IMR-90 (cell line): ENCODE measurements at regions not wholly inside any gene's neighbourhood (a gene's known extent, or its start where the extent isn't known, plus 50 kb on each side); places are given as distances from the start of the nearest gene placed in this dataset.

Experiments
- ATAC-seq: fragments of 200-7000 bp; cut with Tn5 transposase; 2 replicates; pipeline ENCODE4 v1.9.1; 2020; ENCODE audit warnings: low read depth, mild to moderate bottlenecking, moderate library complexity
- BruUV-seq: library from RNA; stranded (reverse); fragments of 400-500 nt; replicated peaks from 2 replicates; lab custom pipeline; 2021; lab: Mats Ljungman, UMichigan
- CTCF ChIA-PET: fragments of 300-600 bp; formaldehyde crosslinking; extraction: SDS; loops from one replicate; lab custom pipeline; 2021; ENCODE audit warnings: antibody characterized with exemption; lab: Yijun Ruan, JAX
- POLR2A ChIA-PET: fragments of 300-600 bp; sonication (Branson Sonifier 250); formaldehyde crosslinking; loops from one replicate; lab custom pipeline; 2022; ENCODE audit warnings: antibody characterized with exemption; ENCODE audit not compliant: unreplicated experiment; lab: Charles Lee
- DNase-seq: peaks from one replicate; pipeline ENCODE4 v3.0.0; 2013
- H2AFZ ChIP-seq: replicated peaks from 2 replicates; pipeline ENCODE3; 2013; ENCODE audit warnings: low read length, mild to moderate bottlenecking; ENCODE audit not compliant: poor library complexity
- H2AK5ac ChIP-seq: 2 replicates; pipeline ENCODE4 v1.6.1; 2013; ENCODE audit warnings: low read depth, low read length, inconsistent platforms
- H2AK9ac ChIP-seq: replicated peaks from 2 replicates; pipeline ENCODE3; 2013; ENCODE audit warnings: mild to moderate bottlenecking, low read depth, low read length, moderate library complexity; ENCODE audit not compliant: poor library complexity
- H2BK120ac ChIP-seq: 2 replicates; pipeline ENCODE4 v1.6.1; 2013; ENCODE audit warnings: low read depth, low read length, inconsistent platforms
- H2BK15ac ChIP-seq: 3 replicates; pipeline ENCODE4 v1.6.1; 2013; ENCODE audit warnings: low read depth, low read length, inconsistent platforms
- H2BK20ac ChIP-seq: 2 replicates; pipeline ENCODE4 v1.6.1; 2013; ENCODE audit warnings: low read depth, mild to moderate bottlenecking, inconsistent platforms, low read length, moderate library complexity
- H2BK5ac ChIP-seq: 2 replicates; pipeline ENCODE4 v1.6.1; 2013; ENCODE audit warnings: mild to moderate bottlenecking, low read depth, low read length, inconsistent platforms; ENCODE audit not compliant: poor library complexity, severe bottlenecking
- H3K14ac ChIP-seq: replicated peaks from 2 replicates; pipeline ENCODE4 v1.6.1; 2013; ENCODE audit warnings: low read depth, low read length, inconsistent platforms
- H3K18ac ChIP-seq: 2 replicates; pipeline ENCODE4 v1.6.1; 2013; ENCODE audit warnings: low read depth, low read length, control low read depth
- H3K23ac ChIP-seq: 2 replicates; pipeline ENCODE4 v1.6.1; 2013; ENCODE audit warnings: low read depth, low read length, inconsistent platforms
- H3K27ac ChIP-seq: 2 replicates; pipeline ENCODE4 v1.5.1; 2013; ENCODE audit warnings: mild to moderate bottlenecking, control low read depth, low read length; ENCODE audit not compliant: insufficient read depth
- H3K27me3 ChIP-seq: 2 replicates; pipeline ENCODE4 v1.6.1; 2013; ENCODE audit warnings: low read length; ENCODE audit not compliant: control insufficient read depth, insufficient read depth
- H3K36me3 ChIP-seq: 2 replicates; pipeline ENCODE4 v1.6.1; 2013; ENCODE audit warnings: low read length, mixed read lengths; ENCODE audit not compliant: control insufficient read depth, insufficient read depth
- H3K4ac ChIP-seq: 2 replicates; pipeline ENCODE4 v1.6.1; 2013; ENCODE audit warnings: low read depth, low read length, inconsistent platforms
- H3K4me1 ChIP-seq: 2 replicates; pipeline ENCODE4 v1.6.1; 2013; ENCODE audit warnings: low read length, mixed read lengths; ENCODE audit not compliant: control insufficient read depth, insufficient read depth
- H3K4me2 ChIP-seq: 2 replicates; pipeline ENCODE4 v1.6.1; 2013; ENCODE audit warnings: low read depth, mild to moderate bottlenecking, control low read depth, low read length, moderate library complexity
- H3K4me3 ChIP-seq: 2 replicates; pipeline ENCODE4 v1.5.1; 2013; ENCODE audit warnings: low read depth, mild to moderate bottlenecking, control low read depth, low read length, moderate library complexity; ENCODE audit not compliant: insufficient read depth
- H3K56ac ChIP-seq: 2 replicates; pipeline ENCODE4 v1.6.1; 2013; ENCODE audit warnings: low read length, inconsistent platforms; ENCODE audit not compliant: insufficient read depth; ENCODE audit errors: extremely low read depth
- H3K79me1 ChIP-seq, 2 experiments: 2 replicates each; pipeline ENCODE4 v1.6.1; 2013; ENCODE audit warnings: low read length in 2 of 2, inconsistent platforms in 1 of 2, low read depth in 1 of 2
- H3K9ac ChIP-seq: 2 replicates; pipeline ENCODE4 v1.6.1; 2013; ENCODE audit warnings: low read depth, low read length, control low read depth
- H3K9me1 ChIP-seq: 2 replicates; pipeline ENCODE4 v1.6.1; 2013; ENCODE audit warnings: low read length, inconsistent platforms; ENCODE audit not compliant: insufficient read depth
- H3K9me3 ChIP-seq: 2 replicates; pipeline ENCODE4 v1.6.1; 2013; ENCODE audit warnings: low read length; ENCODE audit not compliant: control insufficient read depth, insufficient read depth
- H4K20me1 ChIP-seq: 2 replicates; pipeline ENCODE4 v1.6.1; 2013; ENCODE audit warnings: low read length, inconsistent platforms; ENCODE audit not compliant: insufficient read depth
- H4K5ac ChIP-seq: 2 replicates; pipeline ENCODE4 v1.6.1; 2013; ENCODE audit warnings: mild to moderate bottlenecking, low read depth, low read length, control low read depth
- H4K8ac ChIP-seq, 2 experiments: 2 replicates each; pipeline ENCODE4 v1.6.1; 2013; ENCODE audit warnings: low read depth in 2 of 2, low read length in 2 of 2, control low read depth in 1 of 2, inconsistent platforms in 1 of 2
- H4K91ac ChIP-seq: 2 replicates; pipeline ENCODE4 v1.6.1; 2013; ENCODE audit warnings: low read depth, low read length, inconsistent platforms; ENCODE audit not compliant: insufficient read depth
- BHLHE40 ChIP-seq: fragments of 150-350 bp; IDR thresholded peaks from 2 replicates; pipeline ENCODE4 v1.6.1; 2016; ENCODE audit warnings: mild to moderate bottlenecking, low read depth, low read length
- CEBPB ChIP-seq: IDR thresholded peaks from 2 replicates; pipeline ENCODE4 v1.6.1; 2012; ENCODE audit warnings: low read depth, low read length, improper control_type of control experiment
- CHD1 ChIP-seq: IDR thresholded peaks from 2 replicates; pipeline ENCODE4 v1.6.1; 2012; ENCODE audit warnings: low read depth, low read length, improper control_type of control experiment
- MAFK ChIP-seq: IDR thresholded peaks from 2 replicates; pipeline ENCODE4 v1.6.1; 2012; ENCODE audit warnings: low read depth, low read length, improper control_type of control experiment
- MAZ ChIP-seq: IDR thresholded peaks from 2 replicates; pipeline ENCODE4 v1.6.1; 2012; ENCODE audit warnings: low read depth, mild to moderate bottlenecking, low read length, improper control_type of control experiment, moderate library complexity, borderline replicate concordance
- MXI1 ChIP-seq: IDR thresholded peaks from 2 replicates; pipeline ENCODE4 v1.6.1; 2012; ENCODE audit warnings: low read depth, mild to moderate bottlenecking, low read length, moderate library complexity, borderline replicate concordance
- NFE2L2 ChIP-seq: fragments of 150-350 bp; IDR thresholded peaks from 2 replicates; pipeline ENCODE4 v1.6.1; 2016; ENCODE audit warnings: low read depth, mild to moderate bottlenecking, low read length
- POLR2A ChIP-seq: IDR thresholded peaks from 2 replicates; pipeline ENCODE4 v1.6.1; 2012; ENCODE audit warnings: mild to moderate bottlenecking, low read depth, low read length
- RAD21 ChIP-seq: IDR thresholded peaks from 2 replicates; pipeline ENCODE4 v1.6.1; 2012; ENCODE audit warnings: low read length, improper control_type of control experiment
- RCOR1 ChIP-seq: IDR thresholded peaks from 2 replicates; pipeline ENCODE4 v1.6.1; 2012; ENCODE audit warnings: mild to moderate bottlenecking, low read length, improper control_type of control experiment; ENCODE audit not compliant: insufficient replicate concordance
- RFX5 ChIP-seq: IDR thresholded peaks from 2 replicates; pipeline ENCODE4 v1.8.0; 2012; ENCODE audit warnings: low read depth, mild to moderate bottlenecking, low read length, moderate library complexity
- SMC3 ChIP-seq: fragments of 150-350 bp; IDR thresholded peaks from 2 replicates; pipeline ENCODE4 v1.6.1; 2016; ENCODE audit warnings: low read depth, mild to moderate bottlenecking, antibody characterized with exemption, low read length, moderate library complexity
- USF2 ChIP-seq: fragments of 150-350 bp; IDR thresholded peaks from 2 replicates; pipeline ENCODE4 v1.6.1; 2017; ENCODE audit warnings: mild to moderate bottlenecking, antibody characterized with exemption, low read length, low read depth
- WGBS, 2 experiments: methylation state at CpG; one replicate each; pipeline versions ENCODE4 v1.1.5 to v1.1.7; 2013; ENCODE audit warnings: missing lambda C conversion rate in 2 of 2; ENCODE audit not compliant: insufficient read length in 1 of 2; ENCODE audit errors: extremely low coverage in 2 of 2; 5-methylcytosine and 5-hydroxymethylcytosine counted together
- dilution Hi-C: fragments of 300-500 bp; cut with HindIII; formaldehyde crosslinking; loops from one replicate; pipeline ENCODE4 v1.14.3; 2018; ENCODE audit warnings: low sequenced_read_pairs; ENCODE audit not compliant: unreplicated experiment
- in situ Hi-C: fragments of 300-500 bp; cut with MboI; formaldehyde crosslinking; loops from 3 replicates; pipeline ENCODE4 v1.14.3; 2019; ENCODE audit warnings: low sequenced_read_pairs, inconsistent platforms, mixed read lengths
- intact Hi-C: fragments of 100-400 bp; cut with micrococcal nuclease; formaldehyde crosslinking; loops from 2 replicates; pipeline ENCODE4 v1.10.0; 2022
- TF ChIP-seq, protein P1 (sequence below): fragments of 150-350 bp; IDR thresholded peaks from 2 replicates; pipeline ENCODE4 v1.6.1; 2016; ENCODE audit warnings: low read depth, mild to moderate bottlenecking, low read length, moderate library complexity, borderline replicate concordance
- TF ChIP-seq, protein P2 (sequence below): conservative IDR thresholded peaks from 2 replicates; pipeline ENCODE4 v1.5.1; 2012; ENCODE audit warnings: mild to moderate bottlenecking, low read depth, low read length, improper control_type of control experiment

DNA sequence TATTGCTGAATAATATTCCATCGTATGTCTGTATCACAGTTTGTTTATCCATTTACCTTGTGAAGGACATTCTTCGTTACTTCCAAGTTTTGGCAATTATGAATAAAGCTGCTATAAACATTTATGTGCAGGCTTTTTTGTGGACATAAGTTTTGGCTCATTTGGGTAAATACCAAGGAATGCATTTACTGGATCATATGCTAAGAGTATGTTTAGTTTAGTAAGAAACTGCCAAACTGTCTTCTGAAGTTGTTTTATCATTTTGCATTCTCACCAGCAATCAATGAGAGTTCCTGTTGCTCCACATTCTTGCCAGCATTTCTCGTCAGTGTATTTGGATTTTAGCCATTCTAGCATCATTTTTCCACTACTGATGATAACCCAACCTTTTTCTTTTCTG is 232.7 kb upstream of the NR3C2 start:
- ATAC-seq: no peak
- H3K9ac ChIP-seq: no peak overlapping the region
- no peak overlapping the region for H2BK5ac ChIP-seq
- no peak overlapping the region for H2BK120ac ChIP-seq
- no peak overlapping the region for H2AK5ac ChIP-seq
- no TSS peak for BruUV-seq
- H3K4me2 ChIP-seq: no peak overlapping the region
- H3K27me3 ChIP-seq: no peaks in the 10 kb centered on the region
- in situ Hi-C loops: no loop called here
- dilution Hi-C loops: no loop called here
- intact Hi-C loops: no loop called here
- no peaks in the 10 kb centered on the region for H3K36me3 ChIP-seq
- no peak overlapping the region for H3K4me3 ChIP-seq
- H3K79me1 ChIP-seq: no peaks in the 10 kb centered on the region
- no peak overlapping the region for H4K91ac ChIP-seq
- H2BK20ac ChIP-seq: no peak overlapping the region
- no peak overlapping the region for H4K8ac ChIP-seq
- ChIA-PET CTCF (no interaction called here), POLR2A (no interaction called here)
- no peaks in the 10 kb centered on the region for H3K9me3 ChIP-seq
- H3K27ac ChIP-seq: no peak overlapping the region
- H3K9me1 ChIP-seq: no peaks in the 10 kb centered on the region
- no peak overlapping the region for H3K23ac ChIP-seq
- H3K4me1 ChIP-seq: no peaks in the 10 kb centered on the region
- no peak overlapping the region for H3K18ac ChIP-seq
- no peak overlapping the region for H2AK9ac ChIP-seq
- no peak overlapping the region for H3K4ac ChIP-seq
- TF ChIP-seq, protein P1, sequence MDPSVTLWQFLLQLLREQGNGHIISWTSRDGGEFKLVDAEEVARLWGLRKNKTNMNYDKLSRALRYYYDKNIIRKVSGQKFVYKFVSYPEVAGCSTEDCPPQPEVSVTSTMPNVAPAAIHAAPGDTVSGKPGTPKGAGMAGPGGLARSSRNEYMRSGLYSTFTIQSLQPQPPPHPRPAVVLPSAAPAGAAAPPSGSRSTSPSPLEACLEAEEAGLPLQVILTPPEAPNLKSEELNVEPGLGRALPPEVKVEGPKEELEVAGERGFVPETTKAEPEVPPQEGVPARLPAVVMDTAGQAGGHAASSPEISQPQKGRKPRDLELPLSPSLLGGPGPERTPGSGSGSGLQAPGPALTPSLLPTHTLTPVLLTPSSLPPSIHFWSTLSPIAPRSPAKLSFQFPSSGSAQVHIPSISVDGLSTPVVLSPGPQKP: no peak
- TF ChIP-seq NFE2L2: no peak
- no peak for TF ChIP-seq MXI1
- TF ChIP-seq, protein P2, sequence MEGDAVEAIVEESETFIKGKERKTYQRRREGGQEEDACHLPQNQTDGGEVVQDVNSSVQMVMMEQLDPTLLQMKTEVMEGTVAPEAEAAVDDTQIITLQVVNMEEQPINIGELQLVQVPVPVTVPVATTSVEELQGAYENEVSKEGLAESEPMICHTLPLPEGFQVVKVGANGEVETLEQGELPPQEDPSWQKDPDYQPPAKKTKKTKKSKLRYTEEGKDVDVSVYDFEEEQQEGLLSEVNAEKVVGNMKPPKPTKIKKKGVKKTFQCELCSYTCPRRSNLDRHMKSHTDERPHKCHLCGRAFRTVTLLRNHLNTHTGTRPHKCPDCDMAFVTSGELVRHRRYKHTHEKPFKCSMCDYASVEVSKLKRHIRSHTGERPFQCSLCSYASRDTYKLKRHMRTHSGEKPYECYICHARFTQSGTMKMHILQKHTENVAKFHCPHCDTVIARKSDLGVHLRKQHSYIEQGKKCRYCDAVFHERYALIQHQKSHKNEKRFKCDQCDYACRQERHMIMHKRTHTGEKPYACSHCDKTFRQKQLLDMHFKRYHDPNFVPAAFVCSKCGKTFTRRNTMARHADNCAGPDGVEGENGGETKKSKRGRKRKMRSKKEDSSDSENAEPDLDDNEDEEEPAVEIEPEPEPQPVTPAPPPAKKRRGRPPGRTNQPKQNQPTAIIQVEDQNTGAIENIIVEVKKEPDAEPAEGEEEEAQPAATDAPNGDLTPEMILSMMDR: no peak
- TF ChIP-seq MAFK: no peak
- no peak for TF ChIP-seq BHLHE40
- TF ChIP-seq MAZ: no peak
- TF ChIP-seq RCOR1: no peak
- TF ChIP-seq POLR2A: no peak
- TF ChIP-seq CHD1: no peak
- TF ChIP-seq SMC3: no peak
- no peak for TF ChIP-seq RAD21
- no peak for TF ChIP-seq CEBPB
- no peak for TF ChIP-seq USF2
- no peak for TF ChIP-seq RFX5
- WGBS, 2 experiments: no CpG with 5 or more reads among the region's 3 CpGs
- no peak overlapping the region for H4K5ac ChIP-seq
- no peak overlapping the region for H2BK15ac ChIP-seq
- no peak overlapping the region for H2AFZ ChIP-seq
- H4K20me1 ChIP-seq: no peaks in the 10 kb centered on the region
- no peak for DNase-seq
- no peak overlapping the region for H3K14ac ChIP-seq
- no peak overlapping the region for H3K56ac ChIP-seq
